RWPE1 (cell line): ENCODE measurements at regions not wholly inside any gene's neighbourhood (a gene's known extent, or its start where the extent isn't known, plus 50 kb on each side); places are given as distances from the start of the nearest gene placed in this dataset.
A peak's percentile ranks its signal among the peaks of the same experiment; 100 is the strongest.

ENCODE experiments used
- CTCF ChIA-PET: fragments of 350-600 bp; sonication (Branson Sonifier 250); formaldehyde crosslinking; extraction: SDS; loops from one replicate; lab custom pipeline; 2021; lab: Yijun Ruan, JAX
- POLR2A ChIA-PET: fragments of 400-600 bp; formaldehyde crosslinking; extraction: SDS; loops from one replicate; lab custom pipeline; 2020; ENCODE audit warnings: antibody characterized with exemption; ENCODE audit not compliant: low non-redundant PET; lab: Yijun Ruan, JAX
- DNase-seq: peaks from one replicate; pipeline ENCODE4 v3.0.0; 2012; ENCODE audit warnings: low spot score
- H3K27ac ChIP-seq: fragments of 450-650 bp; 2 replicates; pipeline ENCODE4 v1.5.1; 2017
- TF ChIP-seq, protein P1 (sequence below): fragments of 450-650 bp; conservative IDR thresholded peaks from 2 replicates; pipeline ENCODE4 v1.5.1; 2017; ENCODE audit warnings: low read depth, mild to moderate bottlenecking

GRCh38 chr3:59660852-59661625 is 611.2 kb upstream of the CFAP20DC start:
- ChIA-PET CTCF (no interaction called here), POLR2A (no interaction called here)
- no peak for DNase-seq
- TF ChIP-seq, protein P1, sequence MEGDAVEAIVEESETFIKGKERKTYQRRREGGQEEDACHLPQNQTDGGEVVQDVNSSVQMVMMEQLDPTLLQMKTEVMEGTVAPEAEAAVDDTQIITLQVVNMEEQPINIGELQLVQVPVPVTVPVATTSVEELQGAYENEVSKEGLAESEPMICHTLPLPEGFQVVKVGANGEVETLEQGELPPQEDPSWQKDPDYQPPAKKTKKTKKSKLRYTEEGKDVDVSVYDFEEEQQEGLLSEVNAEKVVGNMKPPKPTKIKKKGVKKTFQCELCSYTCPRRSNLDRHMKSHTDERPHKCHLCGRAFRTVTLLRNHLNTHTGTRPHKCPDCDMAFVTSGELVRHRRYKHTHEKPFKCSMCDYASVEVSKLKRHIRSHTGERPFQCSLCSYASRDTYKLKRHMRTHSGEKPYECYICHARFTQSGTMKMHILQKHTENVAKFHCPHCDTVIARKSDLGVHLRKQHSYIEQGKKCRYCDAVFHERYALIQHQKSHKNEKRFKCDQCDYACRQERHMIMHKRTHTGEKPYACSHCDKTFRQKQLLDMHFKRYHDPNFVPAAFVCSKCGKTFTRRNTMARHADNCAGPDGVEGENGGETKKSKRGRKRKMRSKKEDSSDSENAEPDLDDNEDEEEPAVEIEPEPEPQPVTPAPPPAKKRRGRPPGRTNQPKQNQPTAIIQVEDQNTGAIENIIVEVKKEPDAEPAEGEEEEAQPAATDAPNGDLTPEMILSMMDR = no peak
- no peak overlapping the region for H3K27ac ChIP-seq

DNA sequence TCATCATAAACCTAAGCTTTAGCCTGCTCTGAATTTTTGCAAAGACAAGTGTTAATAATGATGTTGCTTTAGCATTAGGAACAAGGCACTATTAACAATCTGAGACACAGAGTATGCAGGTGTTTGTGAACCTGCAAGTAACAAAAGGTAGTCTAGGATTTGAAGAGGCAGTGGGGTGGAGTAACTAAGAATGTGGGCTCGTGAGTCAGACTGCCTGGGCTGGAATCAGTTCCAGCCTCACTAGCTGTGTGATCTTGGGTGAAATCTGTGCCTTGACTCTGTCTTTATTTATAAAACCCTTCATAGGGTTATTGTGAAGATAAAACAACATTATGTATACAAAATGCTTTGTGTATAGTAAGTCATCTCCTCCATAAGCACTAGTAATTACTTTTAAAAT is 610.6 kb upstream of the CFAP20DC start:
- ChIA-PET POLR2A (no interaction called here), CTCF (no interaction called here)
- DNase-seq = peak; percentile 46
- H3K27ac ChIP-seq = no peak overlapping the region
- TF ChIP-seq, protein P1 = no peak

GRCh38 chr3:59659755-59660154 is 609.9 kb upstream of the CFAP20DC start:
- CTCF ChIA-PET = no interaction called here
- no peak overlapping the region for H3K27ac ChIP-seq
- POLR2A ChIA-PET = no interaction called here
- TF ChIP-seq, protein P1 = no peak
- no peak for DNase-seq

- POLR2A ChIA-PET = no interaction called here
- no peak overlapping the region for H3K27ac ChIP-seq
- TF ChIP-seq, protein P1 = no peak
- DNase-seq = no peak
- CTCF ChIA-PET = no interaction called here
Observed at GRCh38 chr3:59658866-59659265, 609.0 kb upstream of the CFAP20DC start.

DNA sequence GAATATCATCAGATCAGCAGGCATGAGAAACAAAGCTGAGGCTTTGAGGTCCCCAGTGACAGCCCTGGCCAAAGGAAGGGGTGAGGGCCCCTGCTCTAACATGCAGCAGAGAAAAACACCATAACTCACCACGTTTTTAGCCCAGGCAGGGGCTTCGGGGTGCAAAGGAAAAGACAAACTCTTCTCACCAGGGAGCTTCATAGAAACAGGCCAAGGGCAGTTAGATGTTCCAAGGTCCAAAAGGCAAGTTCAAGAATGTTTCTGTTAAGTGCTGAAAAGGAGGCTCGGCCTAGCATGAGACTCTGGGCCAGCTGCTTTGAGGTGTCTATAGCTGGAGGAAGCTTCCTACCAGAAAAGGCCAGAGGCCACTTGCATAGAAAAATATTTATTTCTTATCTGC is 608.4 kb upstream of the CFAP20DC start:
- TF ChIP-seq, protein P1 = no peak
- H3K27ac ChIP-seq = no peak overlapping the region
- CTCF ChIA-PET = no interaction called here
- POLR2A ChIA-PET = no interaction called here
- DNase-seq = no peak

DNA sequence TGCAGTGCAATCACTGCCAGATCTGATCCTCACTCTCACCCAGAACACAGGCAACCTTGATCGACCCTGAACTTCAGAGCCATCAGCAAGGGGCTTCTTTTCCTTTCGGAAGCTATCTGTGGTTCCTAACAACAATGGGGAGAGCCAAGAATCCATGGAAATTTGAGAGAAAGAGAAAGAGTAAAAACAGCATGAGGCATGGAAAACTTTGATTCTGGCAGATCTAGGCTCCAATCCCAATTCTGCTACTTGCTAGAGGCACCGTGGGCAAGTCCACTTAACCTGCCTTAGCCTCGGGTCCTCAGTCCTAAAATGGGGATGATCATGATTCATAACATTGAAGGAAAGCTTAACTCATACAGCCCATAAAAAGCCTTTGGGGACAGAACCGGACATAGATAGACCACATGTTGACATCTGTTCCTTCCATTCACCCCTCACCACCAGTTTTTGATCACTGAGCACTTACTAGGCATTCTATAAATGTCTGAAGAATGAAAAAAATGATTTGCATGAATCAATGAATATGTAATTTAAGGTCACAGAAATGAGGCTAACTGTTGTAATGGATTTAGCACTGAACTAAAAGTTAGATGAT is 605.7 kb upstream of the CFAP20DC start:
- TF ChIP-seq, protein P1 = no peak
- POLR2A ChIA-PET = no interaction called here
- CTCF ChIA-PET = interaction anchor here (0.9 kb wide), 1 partner anchor 1015 kb away, joined by 4 read pairs; no protein-coding TSS in a partner anchor
- peak overlapping the region; percentile 13; the same call in 1 of the 2 replicates for H3K27ac ChIP-seq
- no peak for DNase-seq
